ENCODE measurements at regions not wholly inside any gene's neighbourhood (a gene's known extent, or its start where the extent isn't known, plus 50 kb on each side); places are given as distances from the start of the nearest gene placed in this dataset.

- Histone ChIP-seq H3K9me3 (no peaks in the 10 kb centered on the region), H3K4me3 (no peak overlapping the region), H3K4me1 (ENCODE audit: low read depth) (no peaks in the 10 kb centered on the region), H3K36me3 (ENCODE audit: low read depth) (no peaks in the 10 kb centered on the region)
- intact Hi-C loops (cut with DNase I, micrococcal nuclease), result no loop called here
- DNase-seq (no peak), ATAC-seq (no peak)
- TF ChIP-seq, protein P1, sequence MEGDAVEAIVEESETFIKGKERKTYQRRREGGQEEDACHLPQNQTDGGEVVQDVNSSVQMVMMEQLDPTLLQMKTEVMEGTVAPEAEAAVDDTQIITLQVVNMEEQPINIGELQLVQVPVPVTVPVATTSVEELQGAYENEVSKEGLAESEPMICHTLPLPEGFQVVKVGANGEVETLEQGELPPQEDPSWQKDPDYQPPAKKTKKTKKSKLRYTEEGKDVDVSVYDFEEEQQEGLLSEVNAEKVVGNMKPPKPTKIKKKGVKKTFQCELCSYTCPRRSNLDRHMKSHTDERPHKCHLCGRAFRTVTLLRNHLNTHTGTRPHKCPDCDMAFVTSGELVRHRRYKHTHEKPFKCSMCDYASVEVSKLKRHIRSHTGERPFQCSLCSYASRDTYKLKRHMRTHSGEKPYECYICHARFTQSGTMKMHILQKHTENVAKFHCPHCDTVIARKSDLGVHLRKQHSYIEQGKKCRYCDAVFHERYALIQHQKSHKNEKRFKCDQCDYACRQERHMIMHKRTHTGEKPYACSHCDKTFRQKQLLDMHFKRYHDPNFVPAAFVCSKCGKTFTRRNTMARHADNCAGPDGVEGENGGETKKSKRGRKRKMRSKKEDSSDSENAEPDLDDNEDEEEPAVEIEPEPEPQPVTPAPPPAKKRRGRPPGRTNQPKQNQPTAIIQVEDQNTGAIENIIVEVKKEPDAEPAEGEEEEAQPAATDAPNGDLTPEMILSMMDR (IDR thresholded peaks at IDR 0.05), result no peak
Observed at GRCh38 chr12:89983622-89984021, 275.0 kb upstream of the ATP2B1 start.

DNA sequence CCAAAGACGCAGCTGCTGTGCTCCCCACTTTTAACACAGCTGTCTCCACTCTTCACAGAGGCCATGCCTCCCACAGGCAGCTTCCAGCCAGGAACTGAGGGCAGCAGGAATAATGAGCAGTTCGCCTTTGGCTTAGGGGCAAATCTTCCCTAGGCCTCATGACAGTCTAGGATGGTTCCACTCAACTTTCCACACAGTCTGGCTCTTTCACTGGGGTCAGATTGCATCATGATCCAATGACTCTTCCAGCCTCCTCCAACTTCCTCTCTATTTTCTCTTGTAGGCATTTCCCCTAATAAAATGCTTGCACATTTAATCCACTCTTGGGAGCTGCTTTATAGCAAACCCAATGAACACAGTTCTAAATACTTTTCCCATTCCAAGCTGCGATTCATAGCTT, 271.6 kb upstream of the ATP2B1 start:
- DNase-seq (peak in 1 of 3 donors; percentile 24), ATAC-seq (peak; percentile 58)
- Histone ChIP-seq H3K9me3 (no peaks in the 10 kb centered on the region), H3K4me1 (ENCODE audit: low read depth) (no peaks in the 10 kb centered on the region), H3K36me3 (ENCODE audit: low read depth) (no peaks in the 10 kb centered on the region), H3K4me3 (no peak overlapping the region)
- intact Hi-C loops (cut with DNase I, micrococcal nuclease), result no loop called here
- TF ChIP-seq, protein P1 (IDR thresholded peaks at IDR 0.05), result no peak

GRCh38 chr12:89977405-89978085, 268.9 kb upstream of the ATP2B1 start:
- no peak for ATAC-seq
- DNase-seq, result no peak
- intact Hi-C loops (cut with DNase I, micrococcal nuclease), result no loop called here
- TF ChIP-seq, protein P1 (IDR thresholded peaks at IDR 0.05), result no peak
- H3K36me3 ChIP-seq (ENCODE audit: low read depth), result no peaks in the 10 kb centered on the region
- H3K4me3 ChIP-seq, result no peak overlapping the region
- no peaks in the 10 kb centered on the region for H3K9me3 ChIP-seq
- no peaks in the 10 kb centered on the region for H3K4me1 ChIP-seq (ENCODE audit: low read depth)

GRCh38 chr12:89976866-89977265, 268.2 kb upstream of the ATP2B1 start:
- ATAC-seq (no peak), DNase-seq (no peak)
- TF ChIP-seq, protein P1 (IDR thresholded peaks at IDR 0.05), result no peak
- no peak overlapping the region for H3K4me3 ChIP-seq
- H3K36me3 ChIP-seq (ENCODE audit: low read depth), result no peaks in the 10 kb centered on the region
- no peaks in the 10 kb centered on the region for H3K9me3 ChIP-seq
- intact Hi-C loops (cut with DNase I, micrococcal nuclease), result no loop called here
- H3K4me1 ChIP-seq (ENCODE audit: low read depth), result no peaks in the 10 kb centered on the region

DNA sequence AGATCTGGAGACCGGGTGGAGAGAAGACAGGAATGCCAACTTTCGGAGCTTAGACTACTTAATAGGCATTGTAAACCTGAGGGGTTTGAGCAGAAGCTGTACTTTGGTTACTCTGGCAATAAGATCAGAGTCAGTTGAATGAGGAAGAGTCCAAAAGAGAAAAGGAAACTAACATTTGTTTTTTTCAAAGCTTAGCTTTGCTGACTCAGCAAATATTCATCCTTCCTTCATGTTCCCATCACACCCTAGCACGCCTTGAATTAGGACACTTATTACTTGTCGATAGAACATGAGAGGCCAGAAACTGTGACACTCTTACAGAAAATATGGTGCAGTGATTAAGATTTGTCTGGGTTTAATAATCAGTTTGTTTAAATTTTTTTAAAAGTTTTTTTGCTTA, 266.9 kb upstream of the ATP2B1 start:
- H3K36me3 ChIP-seq (ENCODE audit: low read depth), result no peaks in the 10 kb centered on the region
- H3K4me3 ChIP-seq, result no peak overlapping the region
- no peaks in the 10 kb centered on the region for H3K9me3 ChIP-seq
- DNase-seq (no peak), ATAC-seq (no peak)
- intact Hi-C loops (cut with DNase I, micrococcal nuclease), result no loop called here
- no peaks in the 10 kb centered on the region for H3K4me1 ChIP-seq (ENCODE audit: low read depth)
- TF ChIP-seq, protein P1 (IDR thresholded peaks at IDR 0.05), result no peak

DNA sequence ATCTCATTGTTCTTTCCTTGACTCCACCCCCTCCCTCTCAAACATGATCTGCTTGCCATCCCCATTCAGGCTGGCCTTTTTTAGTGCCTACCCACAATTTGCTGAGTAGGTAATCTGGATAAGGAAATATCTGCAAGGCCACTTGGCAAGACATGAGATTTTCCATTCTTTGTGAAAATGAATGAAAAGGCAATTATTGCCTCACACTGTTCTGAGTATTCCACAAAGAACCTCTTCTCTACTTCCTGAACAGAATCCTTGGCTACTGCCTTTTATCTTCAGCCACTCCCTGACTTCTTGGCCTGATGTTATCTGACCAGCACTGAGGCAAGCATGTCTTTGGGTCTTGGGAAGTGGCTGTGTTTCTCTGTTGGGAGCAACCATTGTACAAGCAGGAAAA, 263.2 kb upstream of the ATP2B1 start:
- no peak overlapping the region for H3K4me3 ChIP-seq
- no peaks in the 10 kb centered on the region for H3K36me3 ChIP-seq (ENCODE audit: low read depth)
- H3K9me3 ChIP-seq, result no peaks in the 10 kb centered on the region
- DNase-seq, result no peak
- TF ChIP-seq, protein P1 (IDR thresholded peaks at IDR 0.05), result no peak
- intact Hi-C loops (cut with DNase I, micrococcal nuclease), result no loop called here
- no peaks in the 10 kb centered on the region for H3K4me1 ChIP-seq (ENCODE audit: low read depth)
- peak; percentile 79 for ATAC-seq

All from mucosa of descending colon (tissue), 3 donors.